H1 (cell line): ENCODE measurements at regions not wholly inside any gene's neighbourhood (a gene's known extent, or its start where the extent isn't known, plus 50 kb on each side); places are given as distances from the start of the nearest gene placed in this dataset.

ENCODE experiments used
- CTCF ChIA-PET: fragments of 300-600 bp; sonication (Branson Sonifier 250); formaldehyde crosslinking; loops from one replicate; lab custom pipeline; 2021; ENCODE audit not compliant: partially characterized antibody; lab: Charles Lee
- POLR2A ChIA-PET: fragments of 300-600 bp; sonication (Branson Sonifier 250); formaldehyde crosslinking; loops from one replicate; lab custom pipeline; 2021; ENCODE audit warnings: inconsistent platforms; ENCODE audit not compliant: partially characterized antibody; lab: Charles Lee
- DNase-seq, 2 experiments: peaks; one replicate each; pipeline versions ENCODE4 v3.0.0 to v3.0.0-alpha.2; 2010 to 2022; ENCODE audit warnings: low spot score in 2 of 2, low read depth in 1 of 2, mixed read lengths in 1 of 2
- FAIRE-seq: peaks from 2 replicates; lab custom pipeline; 2011; peaks lifted over from hg19 to GRCh38; lab: Jason Lieb, UNC
- H2AFZ ChIP-seq: 2 replicates; pipeline ENCODE4 v1.8.1; 2012; ENCODE audit warnings: low read length, inconsistent platforms
- H2AK5ac ChIP-seq: 2 replicates; pipeline ENCODE4 v1.6.1; 2013; ENCODE audit warnings: low read depth, low read length
- H2BK120ac ChIP-seq: replicated peaks from 2 replicates; pipeline ENCODE3; 2013; ENCODE audit warnings: low read depth, low read length, inconsistent platforms
- H2BK12ac ChIP-seq: 2 replicates; pipeline ENCODE4 v1.6.1; 2013; ENCODE audit warnings: low read depth, low read length
- H2BK15ac ChIP-seq: 2 replicates; pipeline ENCODE4 v1.6.1; 2013; ENCODE audit warnings: low read length
- H2BK20ac ChIP-seq: 2 replicates; pipeline ENCODE4 v1.6.1; 2013; ENCODE audit warnings: low read length
- H2BK5ac ChIP-seq: 2 replicates; pipeline ENCODE4 v1.6.1; 2013; ENCODE audit warnings: low read depth, low read length
- H3K14ac ChIP-seq: 2 replicates; pipeline ENCODE4 v1.6.1; 2013; ENCODE audit warnings: inconsistent platforms; ENCODE audit not compliant: insufficient read length
- H3K18ac ChIP-seq: 2 replicates; pipeline ENCODE4 v1.6.1; 2013; ENCODE audit warnings: low read length; ENCODE audit errors: extremely low read depth
- H3K23ac ChIP-seq: 2 replicates; pipeline ENCODE4 v1.6.1; 2013; ENCODE audit warnings: inconsistent platforms; ENCODE audit not compliant: insufficient read length
- H3K23me2 ChIP-seq: 2 replicates; pipeline ENCODE4 v1.6.1; 2013; ENCODE audit warnings: low read depth, low read length
- H3K27ac ChIP-seq: 2 replicates; pipeline ENCODE4 v1.6.1; 2011; ENCODE audit warnings: low read depth, low read length, inconsistent platforms
- H3K27me3 ChIP-seq, 4 experiments: replicated peaks in 1 of 4; 1 replicate in 1 of 4; 2 replicates in 3 of 4; pipeline versions ENCODE4 v1.6.1 to v1.8.1; 2011 to 2013; ENCODE audit warnings: low read length in 3 of 4, mild to moderate bottlenecking in 3 of 4, inconsistent platforms in 2 of 4, mixed read lengths in 2 of 4, moderate library complexity in 1 of 4; ENCODE audit not compliant: control insufficient read depth in 3 of 4, insufficient read depth in 3 of 4; ENCODE audit errors: extremely low read depth in 1 of 4
- H3K36me3 ChIP-seq, 4 experiments: 2 replicates each; pipeline versions ENCODE4 v1.6.1 to v1.8.1; 2011 to 2013; ENCODE audit warnings: mild to moderate bottlenecking in 4 of 4, low read length in 3 of 4, moderate library complexity in 2 of 4, control low read depth in 1 of 4, inconsistent platforms in 1 of 4; ENCODE audit not compliant: insufficient read depth in 4 of 4, control insufficient read depth in 2 of 4
- H3K4ac ChIP-seq: replicated peaks from 2 replicates; pipeline ENCODE3; 2013; ENCODE audit warnings: low read length, low read depth, mixed read lengths, inconsistent platforms; ENCODE audit not compliant: insufficient read length
- H3K4me1 ChIP-seq, 4 experiments: replicated peaks in 1 of 4; 1 replicate in 1 of 4; 2 replicates in 3 of 4; pipeline versions ENCODE4 v1.6.1 to v1.8.1; 2011 to 2013; ENCODE audit warnings: low read length in 3 of 4, inconsistent platforms in 2 of 4, mixed read lengths in 1 of 4; ENCODE audit not compliant: insufficient read depth in 4 of 4, control insufficient read depth in 3 of 4
- H3K4me2 ChIP-seq, 2 experiments: 2 replicates each; pipeline versions ENCODE4 v1.6.1 to v1.8.1; 2011 to 2013; ENCODE audit warnings: low read depth in 2 of 2, low read length in 2 of 2, control low read depth in 1 of 2, inconsistent platforms in 1 of 2, mild to moderate bottlenecking in 1 of 2; ENCODE audit not compliant: insufficient read depth in 1 of 2
- H3K4me3 ChIP-seq, 4 experiments: fragments of 200-600, 300-600 bp in 1 of 4; sonication (generic), shearing (Covaris generic), sonication (Bioruptor Twin) in 1 of 4; 2 replicates each; pipeline versions ENCODE4 v1.5.1 to v1.8.1; 2011 to 2016; ENCODE audit warnings: low read length in 4 of 4, low read depth in 3 of 4, control low read depth in 2 of 4, inconsistent platforms in 2 of 4, mild to moderate bottlenecking in 2 of 4, mixed read lengths in 1 of 4, moderate library complexity in 1 of 4; ENCODE audit not compliant: insufficient read depth in 2 of 4; ENCODE audit errors: extremely low read depth in 1 of 4
- H3K56ac ChIP-seq: replicated peaks from 2 replicates; pipeline ENCODE3; 2013; ENCODE audit warnings: low read depth, mild to moderate bottlenecking, mixed read lengths, low read length, inconsistent platforms; ENCODE audit not compliant: insufficient read length
- H3K79me1 ChIP-seq: 2 replicates; pipeline ENCODE4 v1.6.1; 2013; ENCODE audit warnings: low read depth, low read length, control low read depth
- H3K79me2 ChIP-seq, 2 experiments: 2 replicates each; pipeline versions ENCODE4 v1.6.1 to v1.8.1; 2012 to 2013; ENCODE audit warnings: low read length in 2 of 2, mild to moderate bottlenecking in 2 of 2, inconsistent platforms in 1 of 2; ENCODE audit not compliant: insufficient read depth in 2 of 2, control insufficient read depth in 1 of 2
- H3K9ac ChIP-seq, 4 experiments: replicated peaks in 1 of 4; 1 replicate in 1 of 4; 2 replicates in 3 of 4; pipeline versions ENCODE4 v1.6.1 to v1.8.1; 2011 to 2013; ENCODE audit warnings: low read depth in 3 of 4, low read length in 3 of 4, control low read depth in 2 of 4, mild to moderate bottlenecking in 2 of 4, moderate library complexity in 2 of 4, inconsistent platforms in 1 of 4; ENCODE audit errors: extremely low read depth in 1 of 4
- H3K9me3 ChIP-seq, 2 experiments: 2 replicates each; pipeline versions ENCODE4 v1.6.1 to v1.8.1; 2012 to 2013; ENCODE audit warnings: mild to moderate bottlenecking in 2 of 2, moderate library complexity in 2 of 2, control low read depth in 1 of 2, inconsistent platforms in 1 of 2, low read depth in 1 of 2, low read length in 1 of 2, mixed read lengths in 1 of 2; ENCODE audit not compliant: insufficient read depth in 2 of 2
- H4K20me1 ChIP-seq, 2 experiments: replicated peaks in 1 of 2; 2 replicates each; pipeline versions ENCODE3 to v1.8.1; 2011 to 2013; ENCODE audit warnings: inconsistent platforms in 2 of 2, low read length in 2 of 2, mild to moderate bottlenecking in 1 of 2; ENCODE audit not compliant: insufficient read depth in 2 of 2, control insufficient read depth in 1 of 2
- H4K5ac ChIP-seq: 2 replicates; pipeline ENCODE4 v1.6.1; 2013; ENCODE audit warnings: low read length, low read depth, mixed read lengths, inconsistent platforms; ENCODE audit not compliant: insufficient read length
- H4K8ac ChIP-seq: 2 replicates; pipeline ENCODE4 v1.8.0; 2013; ENCODE audit warnings: mild to moderate bottlenecking, moderate library complexity, low read length, inconsistent platforms; ENCODE audit not compliant: insufficient read depth; ENCODE audit errors: extremely low read depth
- H4K91ac ChIP-seq: replicated peaks from 2 replicates; pipeline ENCODE3; 2013; ENCODE audit warnings: low read length, mixed read lengths, inconsistent platforms; ENCODE audit not compliant: insufficient read length
- BRCA1 ChIP-seq: IDR thresholded peaks from 2 replicates; pipeline ENCODE4 v1.6.1; 2012; ENCODE audit warnings: low read depth, low read length, improper control_type of control experiment
- CBX8 ChIP-seq: fragments of 300-800, 300-1000 bp; sonication (generic); IDR thresholded peaks from 2 replicates; pipeline ENCODE4 v1.7.1; 2016; ENCODE audit warnings: low read depth, low read length, borderline replicate concordance
- CHD1 ChIP-seq: IDR thresholded peaks from 2 replicates; pipeline ENCODE4 v1.6.1; 2012; ENCODE audit warnings: low read depth, low read length, improper control_type of control experiment
- CHD2 ChIP-seq: IDR thresholded peaks from 2 replicates; pipeline ENCODE4 v1.6.1; 2012; ENCODE audit warnings: low read length, improper control_type of control experiment
- EP300 ChIP-seq, 2 experiments: IDR thresholded peaks; 1 replicate in 1 of 2; 2 replicates in 1 of 2; pipeline ENCODE4 v1.6.1; 2011 to 2012; ENCODE audit warnings: low read depth in 2 of 2, low read length in 2 of 2, mild to moderate bottlenecking in 2 of 2, borderline replicate concordance in 1 of 2, inconsistent platforms in 1 of 2, moderate library complexity in 1 of 2
- JUND ChIP-seq: IDR thresholded peaks from 2 replicates; pipeline ENCODE4 v1.6.1; 2011; ENCODE audit warnings: mild to moderate bottlenecking, improper control_type of control experiment, low read length
- SP2 ChIP-seq: IDR thresholded peaks from 2 replicates; pipeline ENCODE4 v1.6.1; 2012; ENCODE audit warnings: mild to moderate bottlenecking, low read length, inconsistent platforms
- TAF1 ChIP-seq: IDR thresholded peaks from 2 replicates; pipeline ENCODE4 v1.6.1; 2011; ENCODE audit warnings: mild to moderate bottlenecking, low read depth, low read length
- WGBS, 2 experiments: shearing (Covaris generic) in 1 of 2; methylation state at CpG; one replicate each; pipeline versions ENCODE4 v1.1.6 to v1.1.7; 2013 to 2015; ENCODE audit warnings: low lambda C conversion rate in 2 of 2, mixed read lengths in 2 of 2, inconsistent platforms in 1 of 2, low coverage in 1 of 2, missing lambda C conversion rate in 1 of 2; ENCODE audit not compliant: insufficient replicate concordance in 2 of 2, insufficient coverage in 1 of 2, insufficient read length in 1 of 2; ENCODE audit errors: extremely low coverage in 1 of 2, missing lambda C conversion rate in 1 of 2; 5-methylcytosine and 5-hydroxymethylcytosine counted together

DNA sequence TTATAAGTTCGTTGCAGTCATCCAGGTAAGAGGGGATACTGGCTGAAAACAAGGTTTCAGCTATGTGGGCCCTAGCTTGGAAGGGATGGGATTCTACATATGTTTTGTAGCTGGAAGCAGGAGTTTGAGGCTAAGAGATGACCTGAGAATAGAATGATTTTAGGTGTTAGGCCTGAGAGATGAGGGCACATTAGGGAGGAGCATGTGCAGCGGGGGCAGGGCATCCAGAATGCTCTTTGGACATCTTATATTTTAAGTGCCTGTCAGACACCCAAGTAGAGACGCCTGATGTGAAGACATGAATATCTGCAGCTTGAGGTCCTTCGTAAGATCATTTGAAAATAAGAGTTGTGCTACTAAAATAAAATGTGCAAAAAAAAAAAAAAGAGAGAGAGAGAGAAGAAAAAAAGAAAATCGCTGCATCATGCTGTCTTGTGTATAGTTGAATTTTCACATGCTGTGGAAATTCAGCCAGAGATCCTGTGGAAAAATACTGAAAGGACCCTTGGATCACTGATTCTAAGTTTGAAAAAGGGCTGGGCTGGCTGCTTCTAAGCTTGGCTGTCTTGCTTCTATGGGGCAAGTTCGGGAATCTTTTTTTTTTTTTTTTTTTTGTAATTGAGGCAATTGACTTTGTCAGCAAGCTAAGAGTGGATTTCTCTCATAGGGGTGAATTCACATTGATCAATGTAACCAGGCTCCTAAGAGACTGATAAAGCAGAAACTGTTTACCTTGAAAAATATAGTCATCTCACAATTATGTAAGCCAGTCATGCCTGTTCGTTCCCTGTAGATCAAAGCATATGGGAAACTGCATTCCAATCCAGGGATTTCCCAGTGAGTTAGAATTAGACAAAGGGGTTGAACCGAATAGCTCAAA lies 341.0 kb upstream of the GATB start:
- no peak overlapping the region for H2AK5ac ChIP-seq
- CTCF ChIA-PET: interaction anchor here (0.7 to 2.3 kb wide), 3 partner anchors 8 to 18 kb away, joined by 3 to 7 read pairs (median 3); no protein-coding TSS in a partner anchor
- H2AFZ ChIP-seq: no peak overlapping the region
- H3K9me3 ChIP-seq: no peaks in the 10 kb centered on the region
- H3K18ac ChIP-seq: no peak overlapping the region
- H3K23ac ChIP-seq: no peak overlapping the region
- DNase-seq (no peak), FAIRE-seq (no peak)
- H3K14ac ChIP-seq: no peak overlapping the region
- H3K23me2 ChIP-seq: no peaks in the 10 kb centered on the region
- POLR2A ChIA-PET: interaction anchor here (1.6 kb wide), 1 partner anchor 11 kb away, joined by 4 read pairs; no protein-coding TSS in a partner anchor
- H3K4me3 ChIP-seq: no peak overlapping the region
- no peak overlapping the region for H2BK12ac ChIP-seq
- H4K5ac ChIP-seq: no peak overlapping the region
- no peak overlapping the region for H2BK15ac ChIP-seq
- no peaks in the 10 kb centered on the region for H3K79me1 ChIP-seq
- TF ChIP-seq CBX8: no peak
- TF ChIP-seq CHD2: no peak
- no peak for TF ChIP-seq TAF1
- no peak for TF ChIP-seq SP2
- TF ChIP-seq JUND: no peak
- no peak for TF ChIP-seq BRCA1
- no peak for TF ChIP-seq EP300 (IDR thresholded peaks at IDR 0.05; ENCODE audit: borderline replicate concordance in 1 of 2, low read depth in 2 of 2, low read length in 2 of 2)
- no peak for TF ChIP-seq CHD1
- peaks cover 0 to 3% (median 0%) of the 10 kb centered on the region in 4 experiments; a peak in 2 of 7 replicates for H3K4me1 ChIP-seq
- no peaks in the 10 kb centered on the region for H3K79me2 ChIP-seq
- no peak overlapping the region for H3K4ac ChIP-seq
- no peak overlapping the region for H3K9ac ChIP-seq
- H3K27me3 ChIP-seq: no peaks in the 10 kb centered on the region
- no peak overlapping the region for H3K27ac ChIP-seq
- H4K91ac ChIP-seq: no peak overlapping the region
- no peak overlapping the region for H3K4me2 ChIP-seq
- H3K36me3 ChIP-seq: no peaks in the 10 kb centered on the region
- WGBS, 2 experiments: 87% methylated on average over 7 of the region's 8 CpGs; no CpG with 5 or more reads in 1 of the 2 experiments
- no peak overlapping the region for H2BK5ac ChIP-seq
- no peak overlapping the region for H4K8ac ChIP-seq
- no peak overlapping the region for H3K56ac ChIP-seq
- no peaks in the 10 kb centered on the region for H4K20me1 ChIP-seq
- H2BK120ac ChIP-seq: no peak overlapping the region
- H2BK20ac ChIP-seq: no peak overlapping the region
